ENCODE measurements at regions not wholly inside any gene's neighbourhood (a gene's known extent, or its start where the extent isn't known, plus 50 kb on each side); places are given as distances from the start of the nearest gene placed in this dataset.
"Not testable (repeated sequence)": the region's sequence is repeated elsewhere in the genome, so short reads cannot be mapped to it uniquely, and the experiment has no call there.

DNA sequence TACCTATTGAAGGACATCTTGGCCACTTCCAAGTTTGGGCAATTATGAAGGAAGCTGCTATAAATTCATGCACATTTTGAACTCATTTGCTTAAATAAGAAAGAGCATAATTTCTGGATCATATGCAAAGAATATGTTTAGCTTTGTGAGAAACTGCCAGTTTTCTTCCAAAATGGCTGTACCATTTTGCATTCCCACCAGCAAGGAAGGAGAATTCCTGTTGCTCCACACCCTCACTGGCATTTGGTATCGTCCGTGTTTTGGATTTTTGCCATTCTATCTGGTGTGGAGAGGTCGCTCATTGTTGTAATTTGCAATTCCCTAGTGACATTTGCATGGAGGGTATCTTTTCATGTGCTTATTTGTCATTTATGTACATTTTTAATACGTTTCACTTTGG lies 339.3 kb downstream of the DAD1 start:
- Histone ChIP-seq H3F3A (ENCODE audit: low read depth) (no peaks in the 10 kb centered on the region), H3K9me2 (replicated peaks; ENCODE audit: low read depth, low read length) (no peaks in the 10 kb centered on the region), H2AFZ (ENCODE audit: low read length) (no peak overlapping the region), H3K4me2 (ENCODE audit: low read depth, low read length, poor library complexity, severe bottlenecking) (no peak overlapping the region), H3K79me2 (ENCODE audit: insufficient read depth, low read length) (no peaks in the 10 kb centered on the region), H3K4me3 (ENCODE audit: low read length, poor library complexity, severe bottlenecking) (no peak overlapping the region), H3K9me3 (ENCODE audit: insufficient read depth, low read depth, low read length) (no peaks in the 10 kb centered on the region), H3K36me3 (ENCODE audit: insufficient read depth, low read length) (no peaks in the 10 kb centered on the region), H3K27me3 (ENCODE audit: insufficient read depth, low read length, poor library complexity, severe bottlenecking) (no peaks in the 10 kb centered on the region), H3K9ac (ENCODE audit: low read depth, low read length, poor library complexity, severe bottlenecking) (no peak overlapping the region), H3K4me1 (ENCODE audit: insufficient read depth, low read length, poor library complexity, severe bottlenecking) (peaks cover 16% of the 10 kb centered on the region), H4K20me1 (ENCODE audit: insufficient read depth, low read length, poor library complexity, severe bottlenecking) (no peaks in the 10 kb centered on the region)
- TF ChIP-seq EZH2phosphoT487 (IDR thresholded peaks at IDR 0.05; ENCODE audit: borderline replicate concordance) (no peak), CTCF (conservative IDR thresholded peaks at IDR 0.05; ENCODE audit: low read length) (no peak)

- no peak for TF ChIP-seq EZH2phosphoT487 (IDR thresholded peaks at IDR 0.05; ENCODE audit: borderline replicate concordance)
- TF ChIP-seq CTCF (conservative IDR thresholded peaks at IDR 0.05; ENCODE audit: low read length), result no peak
- no peaks in the 10 kb centered on the region for H4K20me1 ChIP-seq (ENCODE audit: insufficient read depth, low read length, poor library complexity, severe bottlenecking)
- H3K36me3 ChIP-seq (ENCODE audit: insufficient read depth, low read length), result no peaks in the 10 kb centered on the region
- peaks cover 18% of the 10 kb centered on the region for H3K4me1 ChIP-seq (ENCODE audit: insufficient read depth, low read length, poor library complexity, severe bottlenecking)
- no peaks in the 10 kb centered on the region for H3K27me3 ChIP-seq (ENCODE audit: insufficient read depth, low read length, poor library complexity, severe bottlenecking)
- H3K9me3 ChIP-seq (ENCODE audit: insufficient read depth, low read depth, low read length), result no peaks in the 10 kb centered on the region
- no peaks in the 10 kb centered on the region for H3K79me2 ChIP-seq (ENCODE audit: insufficient read depth, low read length)
- no peak overlapping the region for H3K9ac ChIP-seq (ENCODE audit: low read depth, low read length, poor library complexity, severe bottlenecking)
- no peak overlapping the region for H3K4me2 ChIP-seq (ENCODE audit: low read depth, low read length, poor library complexity, severe bottlenecking)
- H3F3A ChIP-seq (ENCODE audit: low read depth), result no peaks in the 10 kb centered on the region
- H3K4me3 ChIP-seq (ENCODE audit: low read length, poor library complexity, severe bottlenecking), result no peak overlapping the region
- no peak overlapping the region for H2AFZ ChIP-seq (ENCODE audit: low read length)
- H3K9me2 ChIP-seq (replicated peaks; ENCODE audit: low read depth, low read length), result no peaks in the 10 kb centered on the region
Measured at GRCh38 chr14:22243971-22244581, 344.9 kb downstream of the DAD1 start.

GRCh38 chr14:22238320-22238719 lies 350.7 kb downstream of the DAD1 start:
- not testable (repeated sequence) for H3K4me3 ChIP-seq (ENCODE audit: low read length, poor library complexity, severe bottlenecking); H3K9me3 ChIP-seq (ENCODE audit: insufficient read depth, low read depth, low read length); H3K27me3 ChIP-seq (ENCODE audit: insufficient read depth, low read length, poor library complexity, severe bottlenecking); H3K9ac ChIP-seq (ENCODE audit: low read depth, low read length, poor library complexity, severe bottlenecking); H3K4me1 ChIP-seq (ENCODE audit: insufficient read depth, low read length, poor library complexity, severe bottlenecking); H3K79me2 ChIP-seq (ENCODE audit: insufficient read depth, low read length); H4K20me1 ChIP-seq (ENCODE audit: insufficient read depth, low read length, poor library complexity, severe bottlenecking); H2AFZ ChIP-seq (ENCODE audit: low read length); H3F3A ChIP-seq (ENCODE audit: low read depth); H3K4me2 ChIP-seq (ENCODE audit: low read depth, low read length, poor library complexity, severe bottlenecking); H3K9me2 ChIP-seq (replicated peaks; ENCODE audit: low read depth, low read length); H3K36me3 ChIP-seq (ENCODE audit: insufficient read depth, low read length)

DNA sequence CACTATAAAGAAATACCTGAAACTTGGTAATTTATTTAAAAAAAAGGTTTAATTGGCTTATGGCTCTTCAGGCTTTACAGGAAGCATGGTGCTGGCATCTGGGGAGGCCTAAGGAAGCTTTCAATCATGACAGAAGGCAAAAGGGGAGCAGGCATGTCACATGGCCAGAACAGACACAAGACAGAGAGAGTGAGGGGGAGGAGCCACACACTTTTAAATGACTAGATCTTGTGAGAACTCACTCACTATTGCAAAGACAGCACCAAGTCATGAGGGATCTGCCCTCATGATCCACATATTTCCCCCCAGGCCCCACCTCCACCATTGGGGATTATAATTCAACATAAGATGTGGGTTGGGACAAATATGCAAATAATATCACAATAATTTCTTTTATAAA lies 355.6 kb downstream of the DAD1 start:
- Histone ChIP-seq H3K36me3 (ENCODE audit: insufficient read depth, low read length) (no peaks in the 10 kb centered on the region), H3K9ac (ENCODE audit: low read depth, low read length, poor library complexity, severe bottlenecking) (no peak overlapping the region), H3K9me3 (ENCODE audit: insufficient read depth, low read depth, low read length) (peaks cover 18% of the 10 kb centered on the region; the same call in 1 of the 2 replicates), H3K4me2 (ENCODE audit: low read depth, low read length, poor library complexity, severe bottlenecking) (no peak overlapping the region), H3K4me1 (ENCODE audit: insufficient read depth, low read length, poor library complexity, severe bottlenecking) (peaks cover 36% of the 10 kb centered on the region), H4K20me1 (ENCODE audit: insufficient read depth, low read length, poor library complexity, severe bottlenecking) (no peaks in the 10 kb centered on the region), H3F3A (ENCODE audit: low read depth) (peaks cover 11% of the 10 kb centered on the region; the same call in 1 of the 2 replicates), H2AFZ (ENCODE audit: low read length) (no peak overlapping the region), H3K27me3 (ENCODE audit: insufficient read depth, low read length, poor library complexity, severe bottlenecking) (no peaks in the 10 kb centered on the region), H3K4me3 (ENCODE audit: low read length, poor library complexity, severe bottlenecking) (no peak overlapping the region), H3K9me2 (replicated peaks; ENCODE audit: low read depth, low read length) (no peaks in the 10 kb centered on the region), H3K79me2 (ENCODE audit: insufficient read depth, low read length) (no peaks in the 10 kb centered on the region)
- TF ChIP-seq CTCF (conservative IDR thresholded peaks at IDR 0.05; ENCODE audit: low read length), result no peak

All from Loucy (cell line).